ENCODE measurements at regions not wholly inside any gene's neighbourhood (a gene's known extent, or its start where the extent isn't known, plus 50 kb on each side); places are given as distances from the start of the nearest gene placed in this dataset.

- Histone ChIP-seq H3K4me1 (no peaks in the 10 kb centered on the region), H3K27me3 (peaks cover 0 to 7% (median 0%) of the 10 kb centered on the region in 4 donors), H3K27ac (replicated peaks in 1 of 4) (no peak overlapping the region), H3K9me3 (no peaks in the 10 kb centered on the region), H3K4me3 (no peak overlapping the region), H3K36me3 (no peaks in the 10 kb centered on the region)
- TF ChIP-seq POLR2AphosphoS5 (IDR thresholded peaks at IDR 0.05) (no peak), CTCF (IDR thresholded peaks at IDR 0.05) (no peak), POLR2A (IDR thresholded peaks at IDR 0.05; ENCODE audit: low read depth) (no peak), EP300 (IDR thresholded peaks at IDR 0.05) (no peak)
- DNase-seq (ENCODE audit: extremely low spot score): no peak
- WGBS: 45% methylated on average over 6 of the region's 8 CpGs
- intact Hi-C loops (cut with DNase I): no loop called here
These were observed 301.8 kb upstream of the TRPC7 start for GRCh38 chr5:136666970-136667620.

GRCh38 chr5:136665331-136665730, 300.0 kb upstream of the TRPC7 start:
- TF ChIP-seq POLR2A (IDR thresholded peaks at IDR 0.05; ENCODE audit: low read depth) (no peak), POLR2AphosphoS5 (IDR thresholded peaks at IDR 0.05) (no peak), CTCF (IDR thresholded peaks at IDR 0.05) (no peak), EP300 (IDR thresholded peaks at IDR 0.05) (no peak)
- Histone ChIP-seq H3K4me1 (no peaks in the 10 kb centered on the region), H3K27ac (replicated peaks in 1 of 4) (no peak overlapping the region), H3K4me3 (no peak overlapping the region), H3K9me3 (no peaks in the 10 kb centered on the region), H3K27me3 (peaks cover 0 to 7% (median 0%) of the 10 kb centered on the region in 4 donors), H3K36me3 (no peaks in the 10 kb centered on the region)
- WGBS: 21% methylated on average over 1 of the region's 1 CpG
- DNase-seq (ENCODE audit: extremely low spot score): no peak
- intact Hi-C loops (cut with DNase I): no loop called here

GRCh38 chr5:136661026-136661425, 295.7 kb upstream of the TRPC7 start:
- intact Hi-C loops (cut with DNase I): no loop called here
- H3K4me1 ChIP-seq: no peaks in the 10 kb centered on the region
- no peak for DNase-seq (ENCODE audit: extremely low spot score)
- no peaks in the 10 kb centered on the region for H3K9me3 ChIP-seq
- 73% methylated on average over 2 of the region's 2 CpGs for WGBS
- no peak for TF ChIP-seq CTCF (IDR thresholded peaks at IDR 0.05)
- no peak for TF ChIP-seq EP300 (IDR thresholded peaks at IDR 0.05)
- TF ChIP-seq POLR2AphosphoS5 (IDR thresholded peaks at IDR 0.05): no peak
- no peak for TF ChIP-seq POLR2A (IDR thresholded peaks at IDR 0.05; ENCODE audit: low read depth)
- no peak overlapping the region for H3K4me3 ChIP-seq
- no peaks in the 10 kb centered on the region for H3K36me3 ChIP-seq
- no peak overlapping the region for H3K27ac ChIP-seq (replicated peaks in 1 of 4)
- H3K27me3 ChIP-seq: no peaks in the 10 kb centered on the region

- Histone ChIP-seq H3K4me3 (no peak overlapping the region), H3K27me3 (no peaks in the 10 kb centered on the region), H3K4me1 (no peaks in the 10 kb centered on the region), H3K36me3 (no peaks in the 10 kb centered on the region), H3K27ac (replicated peaks in 1 of 4) (no peak overlapping the region), H3K9me3 (no peaks in the 10 kb centered on the region)
- intact Hi-C loops (cut with DNase I): no loop called here
- no peak for TF ChIP-seq POLR2AphosphoS5 (IDR thresholded peaks at IDR 0.05)
- TF ChIP-seq EP300 (IDR thresholded peaks at IDR 0.05): no peak
- TF ChIP-seq CTCF (IDR thresholded peaks at IDR 0.05): no peak
- TF ChIP-seq POLR2A (IDR thresholded peaks at IDR 0.05; ENCODE audit: low read depth): no peak
- no peak for DNase-seq (ENCODE audit: extremely low spot score)
- 45% methylated on average over 4 of the region's 4 CpGs for WGBS
These were observed 291.5 kb upstream of the TRPC7 start for GRCh38 chr5:136656811-136657210.

- no peak for DNase-seq (ENCODE audit: extremely low spot score)
- Histone ChIP-seq H3K4me3 (no peak overlapping the region), H3K4me1 (no peaks in the 10 kb centered on the region), H3K36me3 (no peaks in the 10 kb centered on the region), H3K27me3 (no peaks in the 10 kb centered on the region), H3K27ac (replicated peaks in 1 of 4) (no peak overlapping the region), H3K9me3 (no peaks in the 10 kb centered on the region)
- 49% methylated on average over 2 of the region's 2 CpGs for WGBS
- no peak for TF ChIP-seq POLR2A (IDR thresholded peaks at IDR 0.05; ENCODE audit: low read depth)
- TF ChIP-seq POLR2AphosphoS5 (IDR thresholded peaks at IDR 0.05): no peak
- no peak for TF ChIP-seq EP300 (IDR thresholded peaks at IDR 0.05)
- no peak for TF ChIP-seq CTCF (IDR thresholded peaks at IDR 0.05)
- intact Hi-C loops (cut with DNase I): no loop called here
These were observed 290.1 kb upstream of the TRPC7 start for GRCh38 chr5:136655468-136655867.
